ENCODE measurements at regions not wholly inside any gene's neighbourhood (a gene's known extent, or its start where the extent isn't known, plus 50 kb on each side); places are given as distances from the start of the nearest gene placed in this dataset.

GRCh38 chr9:108156270-108156998 is 666.9 kb upstream of the KLF4 start:
- Histone ChIP-seq H3K4me2 (ENCODE audit: low read length) (peak overlapping the region; percentile 56), H3K9me3 (ENCODE audit: control insufficient read depth in 1 of 2, insufficient read depth in 1 of 2, low read depth in 1 of 2, low read length in 2 of 2) (no peaks in the 10 kb centered on the region), H3K79me2 (ENCODE audit: insufficient read depth, low read length) (no peaks in the 10 kb centered on the region), H2AFZ (ENCODE audit: low read depth, low read length, poor library complexity, severe bottlenecking) (peak overlapping the region; percentile 78), H3K27me3 (ENCODE audit: insufficient read depth, low read length) (no peaks in the 10 kb centered on the region), H3K9me2 (ENCODE audit: insufficient read depth) (no peaks in the 10 kb centered on the region), H3K36me3 (ENCODE audit: control insufficient read depth in 1 of 2, insufficient read depth in 2 of 2, low read length in 2 of 2) (no peaks in the 10 kb centered on the region), H4K20me1 (ENCODE audit: insufficient read depth) (no peaks in the 10 kb centered on the region), H3K9ac (ENCODE audit: low read length) (no peak overlapping the region), H3K27ac (ENCODE audit: low read depth, low read length) (no peak overlapping the region), H3K4me1 (ENCODE audit: control insufficient read depth in 1 of 2, insufficient read depth in 2 of 2, low read length in 2 of 2) (peaks cover 0 to 17% of the 10 kb centered on the region in 2 experiments; a peak in 2 of 4 replicates), H3K4me3 (replicated peaks in 1 of 2; ENCODE audit: low read depth in 1 of 2, low read length in 2 of 2) (no peak overlapping the region; a peak in 1 of 4 replicates)
- intact Hi-C loops (cut with micrococcal nuclease) = no loop called here
- ChIA-PET CTCF (no interaction called here), POLR2A (no interaction called here), RAD21 (ENCODE audit: low non-redundant PET in 1 of 2, low total read pairs in 2 of 2, uncharacterized antibody in 2 of 2, unreplicated experiment in 2 of 2) (no interaction called here)
- ATAC-seq (peak; percentile 73), DNase-seq (ENCODE audit: low read depth, low spot score) (peak; percentile 29)
- TF ChIP-seq JUND (IDR thresholded peaks at IDR 0.05) (peak; percentile 46; the same call in 1 of the 2 replicates), MAX (IDR thresholded peaks at IDR 0.05) (no peak; the same call in 1 of the 2 replicates), CBX3 (IDR thresholded peaks at IDR 0.05; ENCODE audit: low read depth) (peak; percentile 51; the same call in 1 of the 2 replicates), EZH2 (IDR thresholded peaks at IDR 0.05) (no peak), SP1 (IDR thresholded peaks at IDR 0.05; ENCODE audit: low read depth) (peak; percentile 52; the same call in 1 of the 2 replicates), ELF1 (IDR thresholded peaks at IDR 0.05; ENCODE audit: borderline replicate concordance, low read depth) (no peak), TCF7L2 (IDR thresholded peaks at IDR 0.05; ENCODE audit: borderline replicate concordance, extremely low read depth, insufficient read depth, insufficient read length) (peak; percentile 49), CEBPB (IDR thresholded peaks at IDR 0.05; ENCODE audit: low read depth) (no peak), FOSL1 (IDR thresholded peaks at IDR 0.05; ENCODE audit: low read depth) (peak; percentile 52; the same call in 1 of the 2 replicates), ZFX (IDR thresholded peaks at IDR 0.05) (no peak), RAD21 (IDR thresholded peaks at IDR 0.05; ENCODE audit: low read depth) (no peak), SRF (IDR thresholded peaks at IDR 0.05; ENCODE audit: low read depth) (no peak)
- BruUV-seq (replicated peaks) = no TSS peak

GRCh38 chr9:108153416-108153815 is 663.8 kb upstream of the KLF4 start:
- intact Hi-C loops (cut with micrococcal nuclease) = no loop called here
- H3K4me1 ChIP-seq (ENCODE audit: control insufficient read depth in 1 of 2, insufficient read depth in 2 of 2, low read length in 2 of 2) = peaks cover 0 to 24% of the 10 kb centered on the region in 2 experiments; a peak in 2 of 4 replicates
- H3K4me2 ChIP-seq (ENCODE audit: low read length) = no peak overlapping the region
- no peaks in the 10 kb centered on the region for H3K27me3 ChIP-seq (ENCODE audit: insufficient read depth, low read length)
- no peaks in the 10 kb centered on the region for H3K9me3 ChIP-seq (ENCODE audit: control insufficient read depth in 1 of 2, insufficient read depth in 1 of 2, low read depth in 1 of 2, low read length in 2 of 2)
- ATAC-seq (no peak), DNase-seq (ENCODE audit: low read depth, low spot score) (no peak)
- CTCF ChIA-PET = no interaction called here
- no peaks in the 10 kb centered on the region for H3K36me3 ChIP-seq (ENCODE audit: control insufficient read depth in 1 of 2, insufficient read depth in 2 of 2, low read length in 2 of 2)
- no peak overlapping the region for H3K27ac ChIP-seq (ENCODE audit: low read depth, low read length)
- no peak overlapping the region for H3K9ac ChIP-seq (ENCODE audit: low read length)
- no TSS peak for BruUV-seq (replicated peaks)
- H3K79me2 ChIP-seq (ENCODE audit: insufficient read depth, low read length) = no peaks in the 10 kb centered on the region
- no peaks in the 10 kb centered on the region for H3K9me2 ChIP-seq (ENCODE audit: insufficient read depth)
- no peak for TF ChIP-seq MAX (IDR thresholded peaks at IDR 0.05)
- no peak for TF ChIP-seq SP1 (IDR thresholded peaks at IDR 0.05; ENCODE audit: low read depth)
- TF ChIP-seq ZBTB33 (IDR thresholded peaks at IDR 0.05; ENCODE audit: extremely low read depth, insufficient replicate concordance, low read length) = no peak
- no peak for TF ChIP-seq EGR1 (IDR thresholded peaks at IDR 0.05; ENCODE audit: low read depth)
- no peak for TF ChIP-seq JUND (IDR thresholded peaks at IDR 0.05)
- no peak for TF ChIP-seq ELF1 (IDR thresholded peaks at IDR 0.05; ENCODE audit: borderline replicate concordance, low read depth)
- POLR2A ChIA-PET = no interaction called here
- H3K4me3 ChIP-seq (replicated peaks in 1 of 2; ENCODE audit: low read depth in 1 of 2, low read length in 2 of 2) = no peak overlapping the region
- H2AFZ ChIP-seq (ENCODE audit: low read depth, low read length, poor library complexity, severe bottlenecking) = peak overlapping the region; percentile 47
- no peaks in the 10 kb centered on the region for H4K20me1 ChIP-seq (ENCODE audit: insufficient read depth)
- RAD21 ChIA-PET (ENCODE audit: low non-redundant PET in 1 of 2, low total read pairs in 2 of 2, uncharacterized antibody in 2 of 2, unreplicated experiment in 2 of 2) = no interaction called here

Data from HCT116 (cell line).